RWPE2 (cell line): ENCODE measurements at regions not wholly inside any gene's neighbourhood (a gene's known extent, or its start where the extent isn't known, plus 50 kb on each side); places are given as distances from the start of the nearest gene placed in this dataset.

ENCODE experiments used
- ATAC-seq: fragments of 200-7000 bp; cut with Tn5 transposase; 3 replicates; pipeline ENCODE4 v1.9.1; 2021; ENCODE audit warnings: low read depth
- DNase-seq: peaks from one replicate; pipeline ENCODE4 v3.0.0-alpha.2; 2020; ENCODE audit warnings: low spot score
- H3K27ac ChIP-seq: fragments of 450-650 bp; 2 replicates; pipeline ENCODE4 v1.5.1; 2017; ENCODE audit warnings: mild to moderate bottlenecking; ENCODE audit not compliant: poor library complexity, severe bottlenecking
- H3K27me3 ChIP-seq: fragments of 250-450 bp; sonication (Bioruptor Pico); 2 replicates; pipeline ENCODE4 v1.5.1; 2021; ENCODE audit warnings: mild to moderate bottlenecking, moderate library complexity; ENCODE audit not compliant: insufficient read depth, poor library complexity, severe bottlenecking
- H3K36me3 ChIP-seq: fragments of 250-450 bp; sonication (Bioruptor Pico); 2 replicates; pipeline ENCODE4 v1.5.1; 2020; ENCODE audit warnings: low read depth, mild to moderate bottlenecking, moderate library complexity
- H3K4me1 ChIP-seq: fragments of 250-450 bp; sonication (Bioruptor Pico); 2 replicates; pipeline ENCODE4 v1.5.1; 2021; ENCODE audit warnings: mild to moderate bottlenecking, moderate library complexity; ENCODE audit not compliant: insufficient read depth, poor library complexity, severe bottlenecking
- H3K4me3 ChIP-seq: fragments of 250-450 bp; sonication (Bioruptor Pico); 2 replicates; pipeline ENCODE4 v1.5.1; 2021; ENCODE audit warnings: mild to moderate bottlenecking, moderate library complexity; ENCODE audit not compliant: severe bottlenecking
- H3K9me3 ChIP-seq: fragments of 250-450 bp; sonication (Bioruptor Pico); 2 replicates; pipeline ENCODE4 v1.5.1; 2021; ENCODE audit warnings: mild to moderate bottlenecking, moderate library complexity; ENCODE audit not compliant: severe bottlenecking
- TF ChIP-seq, protein P1 (sequence below): fragments of 450-650 bp; IDR thresholded peaks from one replicate; pipeline ENCODE4 v1.5.1; 2017; ENCODE audit warnings: mild to moderate bottlenecking, moderate library complexity; ENCODE audit not compliant: poor library complexity, severe bottlenecking

DNA sequence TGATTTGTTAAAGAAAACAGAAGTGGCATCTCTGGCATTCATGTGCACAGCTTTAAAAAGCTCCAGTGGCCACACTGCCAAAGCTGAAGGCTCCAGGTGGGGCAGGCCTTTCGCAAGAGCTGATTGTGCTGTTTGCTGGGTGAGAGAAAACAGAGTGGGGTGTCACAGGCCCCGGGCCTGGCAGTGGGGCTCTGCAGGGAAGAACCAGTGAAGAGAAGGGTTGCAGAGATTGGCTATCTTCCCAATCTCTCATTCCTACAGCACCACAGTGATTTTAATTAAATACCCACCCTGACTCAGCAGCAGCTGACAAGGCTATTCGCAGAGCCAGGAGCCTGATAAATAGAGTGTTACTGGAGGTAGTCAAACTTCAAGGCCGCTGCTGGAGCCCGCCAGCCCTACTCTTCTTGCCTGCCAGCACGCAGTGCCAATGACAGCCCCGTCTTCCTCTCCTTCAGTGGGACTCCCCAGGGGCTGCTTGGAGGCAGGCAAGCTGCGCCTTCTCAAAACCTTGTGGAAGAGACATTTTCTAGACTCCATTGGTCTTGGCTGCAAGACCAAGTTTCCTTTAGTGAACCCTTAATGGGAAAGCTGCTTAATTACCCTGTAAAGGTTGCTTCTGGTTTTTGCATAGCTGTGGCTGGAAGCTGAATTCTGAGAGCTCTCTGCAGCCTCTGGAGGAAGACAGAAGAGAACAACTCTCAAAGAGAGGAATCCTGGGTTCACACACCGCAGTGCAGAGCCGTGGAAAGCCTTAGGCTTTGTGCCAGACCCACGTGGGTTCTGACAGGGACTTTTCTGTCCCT, 225.8 kb upstream of the SLCO3A1 start:
- ATAC-seq, result no peak
- no peak for DNase-seq
- no peaks in the 10 kb centered on the region for H3K27me3 ChIP-seq
- no peak overlapping the region for H3K4me3 ChIP-seq
- TF ChIP-seq, protein P1, sequence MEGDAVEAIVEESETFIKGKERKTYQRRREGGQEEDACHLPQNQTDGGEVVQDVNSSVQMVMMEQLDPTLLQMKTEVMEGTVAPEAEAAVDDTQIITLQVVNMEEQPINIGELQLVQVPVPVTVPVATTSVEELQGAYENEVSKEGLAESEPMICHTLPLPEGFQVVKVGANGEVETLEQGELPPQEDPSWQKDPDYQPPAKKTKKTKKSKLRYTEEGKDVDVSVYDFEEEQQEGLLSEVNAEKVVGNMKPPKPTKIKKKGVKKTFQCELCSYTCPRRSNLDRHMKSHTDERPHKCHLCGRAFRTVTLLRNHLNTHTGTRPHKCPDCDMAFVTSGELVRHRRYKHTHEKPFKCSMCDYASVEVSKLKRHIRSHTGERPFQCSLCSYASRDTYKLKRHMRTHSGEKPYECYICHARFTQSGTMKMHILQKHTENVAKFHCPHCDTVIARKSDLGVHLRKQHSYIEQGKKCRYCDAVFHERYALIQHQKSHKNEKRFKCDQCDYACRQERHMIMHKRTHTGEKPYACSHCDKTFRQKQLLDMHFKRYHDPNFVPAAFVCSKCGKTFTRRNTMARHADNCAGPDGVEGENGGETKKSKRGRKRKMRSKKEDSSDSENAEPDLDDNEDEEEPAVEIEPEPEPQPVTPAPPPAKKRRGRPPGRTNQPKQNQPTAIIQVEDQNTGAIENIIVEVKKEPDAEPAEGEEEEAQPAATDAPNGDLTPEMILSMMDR, result no peak
- no peaks in the 10 kb centered on the region for H3K4me1 ChIP-seq
- H3K9me3 ChIP-seq, result no peaks in the 10 kb centered on the region
- H3K36me3 ChIP-seq, result no peaks in the 10 kb centered on the region
- no peak overlapping the region for H3K27ac ChIP-seq

DNA sequence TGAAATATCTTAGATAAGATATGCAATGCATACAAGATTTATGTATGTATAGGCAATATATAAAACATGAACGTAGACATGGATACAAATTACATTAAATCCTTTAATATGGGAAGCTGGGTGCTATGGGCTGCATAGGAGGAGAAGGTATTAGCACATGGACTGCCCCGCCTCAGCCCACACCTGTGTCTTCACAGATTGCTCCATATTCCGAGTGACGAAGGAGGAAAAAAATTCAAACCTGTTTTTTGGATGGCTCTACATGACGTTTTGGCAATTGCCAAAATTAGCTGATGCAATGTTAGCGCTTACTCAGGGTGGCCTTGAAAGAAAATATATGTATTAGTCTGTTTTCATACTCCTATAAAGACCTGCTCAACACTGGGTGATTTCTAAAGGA, 223.4 kb upstream of the SLCO3A1 start:
- no peaks in the 10 kb centered on the region for H3K4me1 ChIP-seq
- no peak overlapping the region for H3K27ac ChIP-seq
- no peaks in the 10 kb centered on the region for H3K9me3 ChIP-seq
- no peaks in the 10 kb centered on the region for H3K36me3 ChIP-seq
- ATAC-seq (peak; percentile 59), DNase-seq (no peak)
- H3K27me3 ChIP-seq, result no peaks in the 10 kb centered on the region
- TF ChIP-seq, protein P1, result no peak
- H3K4me3 ChIP-seq, result no peak overlapping the region

DNA sequence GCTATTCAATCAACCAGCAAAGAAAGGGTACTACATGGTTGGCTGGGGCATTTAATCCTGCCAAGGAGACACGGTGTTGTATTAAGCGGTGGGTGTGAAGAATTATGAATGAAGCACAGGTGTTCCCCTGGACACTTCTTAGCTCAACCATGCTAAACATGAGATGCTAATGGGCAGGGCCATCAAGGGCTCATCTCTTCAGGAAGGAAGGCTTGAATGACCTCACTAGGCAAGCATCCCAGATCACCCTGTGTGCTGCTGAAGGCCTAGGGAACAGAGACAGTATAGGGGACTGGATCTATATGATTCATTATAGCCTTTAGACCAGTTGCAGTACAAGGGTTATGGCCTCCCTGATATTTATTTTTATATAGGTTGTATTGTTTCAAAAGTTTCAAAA, 221.3 kb upstream of the SLCO3A1 start:
- H3K36me3 ChIP-seq, result no peaks in the 10 kb centered on the region
- no peaks in the 10 kb centered on the region for H3K27me3 ChIP-seq
- no peak overlapping the region for H3K27ac ChIP-seq
- ATAC-seq (no peak), DNase-seq (no peak)
- H3K4me3 ChIP-seq, result no peak overlapping the region
- TF ChIP-seq, protein P1, result no peak
- H3K4me1 ChIP-seq, result no peaks in the 10 kb centered on the region
- H3K9me3 ChIP-seq, result no peaks in the 10 kb centered on the region

DNA sequence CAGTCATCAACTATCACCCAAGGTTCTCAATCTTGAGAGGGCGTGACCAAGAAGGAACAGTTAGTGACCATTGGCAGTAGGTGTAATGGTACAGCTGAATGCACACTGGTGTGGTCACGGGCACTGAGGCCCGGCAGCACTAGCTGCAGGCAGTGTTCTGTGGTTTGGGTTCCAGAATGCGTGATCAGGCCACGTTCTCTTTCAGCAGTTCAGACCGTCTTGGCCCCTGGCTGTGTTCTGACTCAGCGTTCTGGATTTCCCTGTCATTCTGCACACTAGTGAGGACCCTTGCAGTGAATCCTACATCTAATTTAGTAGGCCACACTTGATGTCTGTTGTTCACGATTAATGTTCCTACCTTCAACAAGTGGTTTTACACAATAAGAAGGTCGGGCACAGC, 220.5 kb upstream of the SLCO3A1 start:
- DNase-seq (no peak), ATAC-seq (no peak)
- no peaks in the 10 kb centered on the region for H3K4me1 ChIP-seq
- H3K9me3 ChIP-seq, result no peaks in the 10 kb centered on the region
- H3K27me3 ChIP-seq, result no peaks in the 10 kb centered on the region
- H3K36me3 ChIP-seq, result no peaks in the 10 kb centered on the region
- no peak overlapping the region for H3K4me3 ChIP-seq
- no peak overlapping the region for H3K27ac ChIP-seq
- TF ChIP-seq, protein P1, result no peak

DNA sequence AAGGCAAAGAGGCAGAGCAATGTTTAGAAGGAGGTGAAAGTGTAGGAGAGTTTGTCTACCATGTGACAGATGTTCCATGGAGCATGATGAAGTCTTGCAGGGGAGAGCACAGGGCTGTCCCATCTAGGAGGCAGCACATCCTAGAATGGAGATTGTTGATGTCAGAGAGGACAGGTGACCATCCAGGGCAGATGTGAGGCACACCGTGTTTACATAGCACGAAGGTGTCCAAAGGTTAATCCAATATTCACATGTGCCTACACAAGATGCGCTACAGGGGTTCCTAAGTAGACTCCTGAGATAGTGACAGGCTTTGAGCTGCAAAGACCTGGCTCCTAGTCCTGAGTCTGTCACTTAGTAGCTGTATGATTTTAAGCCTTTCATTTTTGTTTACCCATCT, 219.3 kb upstream of the SLCO3A1 start:
- Histone ChIP-seq H3K4me1 (no peaks in the 10 kb centered on the region), H3K36me3 (no peaks in the 10 kb centered on the region), H3K27me3 (no peaks in the 10 kb centered on the region), H3K27ac (no peak overlapping the region), H3K9me3 (no peaks in the 10 kb centered on the region), H3K4me3 (no peak overlapping the region)
- no peak for ATAC-seq
- DNase-seq, result no peak
- TF ChIP-seq, protein P1, result no peak
